ENCODE measurements at regions not wholly inside any gene's neighbourhood (a gene's known extent, or its start where the extent isn't known, plus 50 kb on each side); places are given as distances from the start of the nearest gene placed in this dataset.
"Not testable (repeated sequence)": the region's sequence is repeated elsewhere in the genome, so short reads cannot be mapped to it uniquely, and the experiment has no call there.

DNA sequence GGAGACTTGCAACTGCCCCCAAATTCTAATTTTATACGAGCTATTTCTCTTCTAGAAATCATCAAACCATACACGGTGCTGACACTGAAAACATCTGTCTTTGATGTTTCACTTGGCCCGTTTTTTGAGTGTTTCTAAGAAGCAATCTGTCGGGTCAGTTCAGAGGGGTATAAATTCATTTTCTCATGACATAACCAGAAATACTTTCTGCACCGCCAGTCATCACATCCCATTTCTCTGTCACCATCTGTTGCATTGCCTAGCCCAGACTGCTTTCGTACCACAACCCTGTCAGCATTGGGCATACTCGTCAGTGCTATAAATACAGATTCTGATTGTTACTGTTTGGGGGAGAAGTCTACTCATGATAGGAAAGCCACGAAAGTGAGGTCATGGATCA, 63.1 kb upstream of the CCDC90B start:
- H3K4me3 ChIP-seq (ENCODE audit: control insufficient read depth, low read depth, low read length), result no peak overlapping the region
- TF ChIP-seq, protein P1, sequence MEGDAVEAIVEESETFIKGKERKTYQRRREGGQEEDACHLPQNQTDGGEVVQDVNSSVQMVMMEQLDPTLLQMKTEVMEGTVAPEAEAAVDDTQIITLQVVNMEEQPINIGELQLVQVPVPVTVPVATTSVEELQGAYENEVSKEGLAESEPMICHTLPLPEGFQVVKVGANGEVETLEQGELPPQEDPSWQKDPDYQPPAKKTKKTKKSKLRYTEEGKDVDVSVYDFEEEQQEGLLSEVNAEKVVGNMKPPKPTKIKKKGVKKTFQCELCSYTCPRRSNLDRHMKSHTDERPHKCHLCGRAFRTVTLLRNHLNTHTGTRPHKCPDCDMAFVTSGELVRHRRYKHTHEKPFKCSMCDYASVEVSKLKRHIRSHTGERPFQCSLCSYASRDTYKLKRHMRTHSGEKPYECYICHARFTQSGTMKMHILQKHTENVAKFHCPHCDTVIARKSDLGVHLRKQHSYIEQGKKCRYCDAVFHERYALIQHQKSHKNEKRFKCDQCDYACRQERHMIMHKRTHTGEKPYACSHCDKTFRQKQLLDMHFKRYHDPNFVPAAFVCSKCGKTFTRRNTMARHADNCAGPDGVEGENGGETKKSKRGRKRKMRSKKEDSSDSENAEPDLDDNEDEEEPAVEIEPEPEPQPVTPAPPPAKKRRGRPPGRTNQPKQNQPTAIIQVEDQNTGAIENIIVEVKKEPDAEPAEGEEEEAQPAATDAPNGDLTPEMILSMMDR (conservative IDR thresholded peaks at IDR 0.05; ENCODE audit: control insufficient read depth, insufficient read depth, low read depth, low read length), result no peak
- DNase-seq (ENCODE audit: low read depth), result peak; percentile 1

DNA sequence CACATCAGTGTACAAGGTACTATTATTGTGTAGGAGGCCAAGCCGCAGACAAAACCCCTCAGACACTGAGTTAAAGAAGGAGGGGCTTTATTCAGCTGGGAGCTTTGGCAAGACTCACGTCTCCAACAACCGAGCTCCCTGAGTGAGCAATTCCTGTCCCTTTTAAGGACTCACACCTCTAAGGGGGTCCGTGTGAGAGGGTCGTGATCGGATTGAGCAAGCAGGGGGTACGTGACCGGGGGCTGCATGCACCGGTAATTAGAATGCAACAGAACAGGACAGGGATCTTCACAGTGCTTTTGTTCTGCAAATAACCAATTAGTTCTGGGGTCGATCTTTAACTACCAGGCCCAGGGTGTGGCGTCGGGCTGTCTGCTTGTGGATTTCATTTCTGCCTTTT, 60.5 kb upstream of the CCDC90B start:
- not testable (repeated sequence) for DNase-seq (ENCODE audit: low read depth); H3K4me3 ChIP-seq (ENCODE audit: control insufficient read depth, low read depth, low read length)

DNA sequence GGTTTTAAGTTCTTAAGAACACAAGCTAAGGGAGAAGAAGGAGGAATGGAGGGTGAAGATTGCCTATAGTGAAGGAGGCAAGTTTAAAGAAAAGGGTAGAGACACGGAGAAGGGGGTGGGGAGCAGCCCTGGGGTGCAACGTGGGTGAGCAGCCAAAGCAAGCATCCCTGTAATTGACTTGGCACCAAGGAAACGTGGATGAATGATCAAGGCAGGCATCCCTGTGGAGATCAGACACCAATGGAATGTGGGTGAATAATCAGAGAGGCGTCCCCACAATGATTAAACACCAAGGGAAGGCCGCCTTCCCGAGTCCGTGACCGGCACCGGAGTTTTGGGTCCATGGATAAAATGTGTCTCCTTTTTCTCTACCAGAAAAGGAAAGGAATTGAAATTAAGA, 58.4 kb upstream of the CCDC90B start:
- H3K4me3 ChIP-seq (ENCODE audit: control insufficient read depth, low read depth, low read length); DNase-seq (ENCODE audit: low read depth): not testable (repeated sequence)

DNA sequence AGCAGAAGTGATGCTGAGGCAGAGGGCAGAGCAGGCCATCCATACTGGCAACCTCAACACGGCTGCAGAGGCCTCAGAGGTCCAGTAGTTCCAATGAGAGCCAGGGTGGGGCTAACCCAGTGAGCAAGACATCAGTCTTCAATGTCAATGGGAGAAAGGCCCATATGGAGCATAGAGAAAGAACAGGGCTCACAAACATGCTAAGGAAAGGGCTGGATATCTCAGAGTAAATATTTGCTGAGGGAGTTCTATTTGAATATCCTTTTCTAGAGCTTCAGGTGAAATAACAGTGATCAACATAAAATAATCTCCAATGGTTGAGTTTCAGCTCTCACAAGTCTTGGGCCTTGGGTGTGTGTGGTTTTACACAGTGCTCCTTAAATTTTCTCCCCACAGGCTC, 50.8 kb upstream of the CCDC90B start:
- TF ChIP-seq, protein P1 (conservative IDR thresholded peaks at IDR 0.05; ENCODE audit: control insufficient read depth, insufficient read depth, low read depth, low read length), result no peak
- no peak for DNase-seq (ENCODE audit: low read depth)
- H3K4me3 ChIP-seq (ENCODE audit: control insufficient read depth, low read depth, low read length), result no peak overlapping the region

Data from fibroblast of mammary gland (primary cell).